ENCODE measurements at regions not wholly inside any gene's neighbourhood (a gene's known extent, or its start where the extent isn't known, plus 50 kb on each side); places are given as distances from the start of the nearest gene placed in this dataset.
"Not testable (repeated sequence)": the region's sequence is repeated elsewhere in the genome, so short reads cannot be mapped to it uniquely, and the experiment has no call there.

DNA sequence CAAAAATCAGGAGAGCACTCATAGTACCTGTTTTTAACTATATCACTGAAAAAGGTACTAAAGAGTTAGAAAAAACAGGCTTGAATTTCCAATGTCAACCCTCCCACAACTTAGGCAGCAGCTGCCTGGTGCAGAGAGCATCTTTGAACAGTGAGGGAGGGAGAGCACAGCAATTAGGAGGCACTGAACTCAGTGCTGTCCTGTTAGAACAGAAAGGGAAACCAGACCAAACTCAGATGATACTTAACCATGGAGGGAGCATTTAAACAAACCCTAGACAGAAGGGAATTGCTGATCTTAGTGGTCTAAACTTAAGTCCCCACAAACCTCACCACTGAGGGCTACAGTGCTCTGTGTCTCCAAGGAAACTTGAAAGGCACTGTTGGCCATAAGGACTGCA lies 179.2 kb upstream of the AGTR1 start:
- no peak for DNase-seq

DNA sequence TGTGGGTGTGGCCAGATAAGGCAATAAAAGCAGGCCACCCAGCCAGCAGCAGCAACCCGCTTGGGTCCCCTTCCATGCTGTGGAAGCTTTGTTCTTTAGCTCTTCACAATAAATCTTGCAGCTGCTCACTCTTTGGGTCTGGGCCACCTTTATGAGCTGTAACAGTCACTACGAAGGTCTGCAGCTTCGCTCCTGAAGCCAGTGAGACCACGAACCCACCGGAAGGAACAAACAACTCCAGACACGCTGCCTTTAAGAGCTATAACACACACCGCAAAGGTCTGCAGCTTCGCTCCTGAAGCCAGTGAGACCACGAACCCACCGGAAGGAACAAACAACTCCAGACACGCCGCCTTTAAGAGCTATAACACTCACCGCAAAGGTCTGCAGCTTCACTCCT lies 172.1 kb upstream of the AGTR1 start:
- DNase-seq = not testable (repeated sequence)

DNA sequence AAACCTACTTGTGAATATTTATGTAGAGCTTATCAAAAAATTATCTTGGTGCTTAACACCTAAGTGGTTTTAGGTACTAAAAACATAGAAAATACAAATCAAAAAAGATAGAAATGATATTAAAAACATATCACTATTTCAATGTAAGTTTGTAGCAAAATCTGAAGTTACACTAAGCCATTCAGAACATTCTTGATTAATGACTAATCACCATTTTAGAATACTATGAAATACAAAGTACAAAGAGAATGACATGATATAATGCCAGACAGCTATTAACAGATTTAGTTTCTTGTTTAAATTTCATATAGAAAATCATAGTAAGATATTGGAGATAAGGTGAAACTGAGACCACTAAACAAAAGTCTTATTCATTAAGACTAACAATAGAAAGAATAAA lies 169.7 kb upstream of the AGTR1 start:
- DNase-seq = no peak

DNA sequence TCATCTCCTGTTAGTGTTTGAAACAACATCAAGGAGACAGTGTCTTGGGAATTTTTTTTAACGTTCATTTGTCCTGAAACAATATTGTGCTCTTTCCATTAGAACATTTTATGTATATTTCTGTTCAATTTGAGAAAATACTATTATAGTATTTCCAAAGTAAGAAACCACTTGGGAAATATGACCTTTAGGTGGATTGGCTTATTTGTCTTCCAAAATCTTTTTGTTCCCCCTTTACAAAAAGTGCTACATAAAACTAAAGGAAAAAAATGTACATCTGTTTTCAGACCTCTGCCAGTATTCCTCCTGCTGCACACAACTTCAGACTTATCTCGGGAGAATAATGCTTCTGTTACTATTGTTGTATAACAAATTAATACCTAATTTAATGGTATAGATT lies 165.9 kb upstream of the AGTR1 start:
- no peak for DNase-seq

DNA sequence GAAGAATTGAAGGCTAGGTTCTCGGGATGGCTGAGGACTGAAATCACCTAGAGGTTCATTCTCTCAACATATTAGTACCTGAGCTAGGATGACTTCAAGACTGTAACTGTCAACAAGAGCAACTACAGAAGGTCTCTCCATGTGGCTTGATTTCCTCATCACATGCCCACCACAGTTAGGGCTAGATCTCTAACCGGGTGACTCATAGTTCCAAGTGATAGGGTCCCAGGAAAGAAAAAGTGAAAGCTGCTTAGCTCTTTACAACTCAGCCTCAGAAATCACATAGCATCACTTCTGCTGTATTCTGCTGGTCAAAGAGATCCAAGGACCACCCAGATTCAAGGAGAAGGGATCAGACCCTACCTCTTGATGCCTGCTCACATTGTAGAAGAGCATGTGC lies 165.4 kb upstream of the AGTR1 start:
- DNase-seq = no peak

DNA sequence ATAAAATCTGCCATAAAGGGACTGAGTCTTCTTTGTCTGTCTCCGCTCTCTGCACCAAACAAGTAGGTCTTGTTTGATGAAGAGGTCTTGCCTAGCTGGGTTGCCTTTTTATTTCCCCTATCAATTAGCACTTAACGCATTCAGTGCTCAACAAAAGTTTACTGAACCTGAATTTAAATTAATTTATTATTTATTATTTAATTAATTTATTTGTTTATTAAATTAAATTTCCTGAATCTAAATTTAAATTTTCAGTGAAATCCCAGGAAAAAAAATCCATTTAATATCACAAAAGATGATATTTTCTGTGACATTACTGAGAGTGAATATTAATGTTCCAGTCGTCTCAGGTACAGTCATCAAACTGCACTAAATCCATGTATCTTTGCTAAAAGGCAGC lies 164.9 kb upstream of the AGTR1 start:
- no peak for DNase-seq

GRCh38 chr3:148534089-148534988 lies 163.4 kb upstream of the AGTR1 start:
- DNase-seq = no peak

DNA sequence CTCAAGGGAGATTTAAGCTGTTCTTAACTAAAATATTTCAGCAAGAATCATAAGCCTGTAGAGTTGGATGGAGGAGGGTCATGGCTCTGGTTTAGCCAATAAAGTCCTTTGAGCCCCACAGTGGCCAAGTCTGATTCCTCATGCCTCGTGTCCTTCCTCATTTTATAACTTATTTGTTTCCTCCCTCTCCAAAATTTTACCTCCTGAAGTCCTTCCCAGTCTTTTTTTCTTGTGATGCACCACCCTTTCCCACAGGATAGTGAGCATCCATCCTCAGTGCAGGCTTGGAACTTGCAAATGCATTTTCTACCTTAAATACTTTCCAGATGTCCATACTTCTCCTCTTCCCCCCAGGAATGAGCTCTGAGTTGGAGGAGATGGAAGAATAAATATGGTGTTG lies 162.7 kb upstream of the AGTR1 start:
- DNase-seq = no peak

DNA sequence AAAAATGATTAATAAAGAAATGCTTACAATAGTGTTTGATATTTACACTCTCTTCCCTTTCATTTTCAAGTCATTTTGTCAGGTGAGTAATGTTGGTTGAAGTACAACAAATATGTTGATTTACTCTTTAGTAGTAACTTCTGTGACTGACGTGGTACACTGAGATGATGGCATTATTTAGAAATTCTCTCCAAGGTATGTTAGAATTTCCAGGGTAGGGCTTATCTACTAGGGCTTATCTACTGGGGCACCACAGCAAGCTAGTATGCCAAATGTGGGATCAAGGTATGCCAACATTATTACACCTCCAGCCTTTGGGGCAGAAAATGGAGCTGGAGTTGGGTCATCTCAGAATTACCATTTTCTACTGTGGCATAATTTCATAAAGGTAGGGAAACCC lies 157.4 kb upstream of the AGTR1 start:
- DNase-seq = no peak

DNA sequence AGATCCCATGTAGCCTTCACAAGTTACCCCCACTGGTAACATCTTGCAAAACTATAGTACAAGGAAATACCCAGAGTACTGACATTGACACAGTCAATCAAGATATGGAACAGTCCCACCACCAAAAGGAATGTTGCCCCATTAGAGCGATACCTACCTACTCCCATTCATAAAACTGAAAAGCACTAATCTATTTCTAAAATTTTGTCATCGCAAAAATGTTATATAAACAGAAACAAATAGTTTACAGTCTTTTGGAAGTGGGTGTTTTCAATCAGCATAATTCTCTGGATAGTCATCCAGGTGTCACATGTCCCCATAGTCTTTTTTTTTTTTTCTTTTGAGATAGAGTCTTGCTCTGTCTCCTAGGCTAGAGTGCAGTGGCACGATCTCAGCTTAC lies 156.9 kb upstream of the AGTR1 start:
- no peak for DNase-seq

DNA sequence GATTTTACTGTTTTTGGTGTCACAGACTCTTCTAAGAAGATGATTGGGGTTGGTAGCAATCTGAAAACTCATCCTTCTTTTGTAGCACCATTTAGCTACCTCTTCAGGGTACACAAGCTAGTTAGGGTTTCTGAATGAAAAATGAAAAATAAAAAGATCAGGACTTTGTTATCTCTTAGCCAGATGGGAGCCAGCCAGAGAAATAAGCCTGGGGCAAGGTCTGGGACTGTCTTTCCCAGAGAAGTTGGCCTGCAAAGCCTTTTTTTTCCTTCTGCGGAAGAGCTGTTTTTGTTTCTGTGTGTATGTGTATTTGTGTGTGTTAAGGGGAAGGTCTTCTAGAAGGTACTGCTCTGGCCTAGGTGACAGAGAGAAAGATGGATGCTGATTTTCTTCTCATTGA lies 150.7 kb upstream of the AGTR1 start:
- no peak for DNase-seq

DNA sequence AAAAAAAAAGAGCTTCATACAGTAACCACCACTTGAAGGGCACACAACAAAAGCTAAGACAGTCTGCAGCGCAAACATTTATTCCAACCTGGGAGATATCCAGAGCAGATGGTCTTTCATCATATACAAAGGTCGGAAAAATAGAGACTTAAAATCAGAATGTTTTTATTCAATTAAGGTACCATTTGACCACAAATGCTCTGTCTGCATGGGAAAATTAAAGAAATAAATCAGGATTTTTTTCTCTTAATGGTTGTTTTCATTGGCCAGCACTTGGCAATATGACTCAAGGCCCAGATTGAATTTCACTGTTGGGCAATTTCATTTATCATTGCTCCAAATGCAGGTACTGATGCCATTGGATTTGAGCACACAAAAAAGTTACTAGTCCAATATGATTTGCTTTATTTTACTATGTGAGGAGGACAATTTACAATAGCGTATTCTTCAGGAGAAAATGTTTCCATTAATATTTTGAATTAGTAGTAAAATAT lies 145.9 kb upstream of the AGTR1 start:
- DNase-seq = no peak

DNA sequence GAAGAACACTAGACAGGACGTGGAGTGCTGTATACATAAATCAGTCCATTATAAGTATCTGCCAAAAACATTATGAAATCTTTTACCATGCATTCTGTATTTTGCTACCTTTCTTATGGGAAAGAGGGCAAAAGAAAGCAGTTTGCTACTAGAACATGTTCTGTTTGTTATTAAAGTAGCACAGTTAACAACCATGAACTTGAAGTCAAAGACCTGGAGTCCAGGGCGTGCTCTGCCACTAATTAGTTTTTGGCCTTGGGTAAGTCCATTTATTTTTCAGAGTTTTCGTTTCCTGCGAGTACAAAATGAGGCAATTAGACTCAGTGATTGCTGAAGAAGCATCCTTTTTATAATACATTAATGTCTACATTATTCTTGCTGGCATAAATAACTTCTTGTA lies 143.3 kb upstream of the AGTR1 start:
- no peak for DNase-seq

GRCh38 chr3:148556664-148557063 lies 141.0 kb upstream of the AGTR1 start:
- no peak for DNase-seq

DNA sequence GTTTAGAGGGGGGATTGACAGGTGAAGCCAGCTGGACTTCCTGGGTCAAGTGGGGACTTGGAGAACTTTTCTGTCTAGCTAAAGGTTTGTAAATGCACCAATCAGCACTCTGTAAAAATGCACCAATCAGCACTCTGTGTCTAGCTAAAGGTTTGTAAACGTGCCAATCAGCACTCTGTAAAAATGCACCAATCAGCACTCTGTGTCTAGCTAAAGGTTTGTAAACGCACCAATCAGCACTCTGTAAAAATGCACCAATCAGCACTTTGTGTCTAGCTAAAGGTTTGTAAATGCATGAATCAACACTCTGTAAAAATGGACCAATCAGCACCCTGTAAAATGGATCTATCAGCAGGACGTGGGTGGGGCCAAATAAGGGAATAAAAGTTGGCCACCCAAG lies 120.1 kb upstream of the AGTR1 start:
- DNase-seq = not testable (repeated sequence)

GRCh38 chr3:148582126-148582525 lies 115.6 kb upstream of the AGTR1 start:
- no peak for DNase-seq

DNA sequence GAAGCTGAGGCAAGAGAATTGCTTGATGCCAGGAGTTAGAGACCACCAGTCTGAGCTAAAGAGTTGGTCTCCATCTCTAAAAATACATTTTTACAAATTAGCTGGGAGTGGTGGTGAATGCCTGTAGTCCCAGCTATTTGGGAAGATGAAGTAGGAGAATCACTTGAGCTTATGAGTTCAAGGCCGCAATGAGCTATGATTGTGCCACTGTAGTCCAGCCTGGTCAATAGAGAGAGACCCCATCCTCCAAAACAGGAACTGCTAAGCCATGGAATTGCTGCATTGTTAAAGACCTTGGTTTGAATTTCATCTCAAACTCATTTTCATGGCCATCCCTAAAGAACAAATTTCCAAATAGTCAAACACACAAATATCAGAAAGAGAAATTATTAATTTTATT lies 113.9 kb upstream of the AGTR1 start:
- no peak for DNase-seq

DNA sequence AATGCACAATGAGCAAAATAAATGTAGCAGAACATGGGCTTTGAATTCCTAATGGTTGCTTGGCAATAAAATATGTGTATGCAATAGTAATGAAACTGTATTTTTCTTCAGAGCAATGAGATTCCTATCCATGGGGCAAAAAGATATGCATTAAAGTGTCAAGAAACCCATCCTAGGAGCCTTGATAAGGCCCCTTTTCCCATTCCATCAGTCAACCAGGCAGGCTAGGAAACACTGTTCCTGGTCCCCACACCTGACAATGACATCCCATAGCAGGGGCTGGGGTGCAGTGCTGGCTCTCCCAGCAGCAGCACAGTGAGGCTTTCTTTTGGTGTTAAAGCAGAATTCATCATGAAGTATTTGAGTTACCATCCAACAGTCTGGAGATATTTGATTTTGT lies 113.3 kb upstream of the AGTR1 start:
- DNase-seq = no peak

DNA sequence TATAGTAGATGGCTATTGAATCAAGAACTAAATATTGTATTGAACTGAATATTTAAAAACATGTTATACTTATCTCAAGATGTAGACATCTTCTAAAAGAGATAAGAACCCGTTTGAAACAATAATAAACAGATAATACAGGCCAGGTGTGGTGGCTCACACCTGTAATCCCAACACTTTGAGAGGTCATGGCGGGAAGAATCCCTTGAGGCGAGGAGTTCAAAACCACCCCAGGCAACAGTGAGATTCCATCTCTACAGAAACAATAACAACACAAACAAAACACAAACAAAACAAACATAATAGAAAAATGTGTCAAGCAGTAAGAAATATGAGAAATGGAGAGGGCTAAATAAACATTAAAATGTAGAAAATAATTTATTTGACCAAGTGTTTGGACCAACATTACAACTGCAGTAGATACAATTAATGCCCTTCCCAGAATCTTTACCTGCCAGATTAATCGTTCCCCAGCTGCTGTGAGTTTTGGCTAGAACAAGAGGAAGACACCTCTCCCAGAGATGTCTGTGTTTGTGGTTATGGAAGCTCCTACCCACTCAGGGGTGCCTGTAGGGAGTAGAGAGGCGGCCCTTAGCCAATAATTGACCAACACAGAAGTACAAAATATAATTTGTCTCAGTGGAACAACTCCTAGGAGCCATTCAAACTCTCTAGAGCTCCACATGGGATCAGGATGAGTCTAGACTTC lies 111.9 kb upstream of the AGTR1 start:
- no peak for DNase-seq

DNA sequence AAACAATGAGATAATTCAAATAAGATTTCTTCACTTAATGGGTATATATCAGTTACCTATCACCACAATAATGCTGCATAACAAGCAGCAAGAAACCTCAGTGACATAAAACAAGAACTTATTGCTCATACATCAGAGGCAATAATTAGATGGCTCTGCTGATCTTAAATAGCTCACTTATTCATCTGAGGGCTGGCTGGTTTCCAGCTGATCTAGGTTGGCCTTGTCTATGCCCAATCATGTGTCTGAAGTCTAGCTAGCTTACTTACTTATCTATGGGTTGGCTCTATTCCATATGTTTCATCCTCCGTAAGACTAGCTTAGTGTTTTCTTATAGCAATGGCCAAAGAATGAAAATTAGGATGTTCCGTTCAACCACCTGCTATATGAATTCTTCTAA lies 109.4 kb upstream of the AGTR1 start:
- no peak for DNase-seq

DNA sequence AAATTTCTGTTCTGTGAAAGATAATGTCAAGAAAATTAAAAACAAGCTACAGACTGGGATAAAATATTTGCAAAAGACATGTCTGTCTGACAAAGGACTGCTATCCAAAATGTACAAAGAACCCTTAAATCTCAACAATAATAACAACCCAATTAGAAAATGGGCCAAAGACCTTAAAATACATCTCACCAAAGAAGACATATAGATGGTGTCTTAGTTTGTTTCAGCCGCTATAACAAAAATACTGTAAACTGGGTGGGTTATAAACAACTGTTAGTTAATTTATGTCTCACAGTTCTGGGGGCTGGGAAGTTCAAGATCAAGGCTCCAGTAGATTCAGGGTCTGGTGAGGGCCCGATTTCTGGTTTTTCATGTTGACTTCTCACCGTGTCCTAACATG lies 106.2 kb upstream of the AGTR1 start:
- no peak for DNase-seq

- DNase-seq = no peak
Observed at GRCh38 chr3:148598619-148599018, 99.1 kb upstream of the AGTR1 start.

DNA sequence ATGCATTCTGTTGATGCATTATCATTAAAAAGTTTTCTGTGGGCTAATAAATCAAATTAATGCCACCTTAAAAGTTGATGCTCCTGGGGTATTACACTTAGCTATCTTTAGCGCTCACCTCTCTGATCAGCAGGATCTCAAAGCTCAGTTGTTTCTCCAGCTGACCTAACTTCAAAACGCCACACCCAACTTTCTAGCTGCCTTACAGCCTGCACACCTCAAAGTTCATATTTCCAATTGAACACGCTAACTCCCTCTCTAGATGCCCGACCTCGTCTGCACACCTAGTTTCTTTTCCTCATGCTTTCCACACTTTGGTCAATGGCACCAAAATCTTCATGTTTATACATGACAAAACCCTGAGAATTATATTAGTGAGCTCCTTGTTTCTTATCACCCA lies 98.2 kb upstream of the AGTR1 start:
- DNase-seq = no peak

DNA sequence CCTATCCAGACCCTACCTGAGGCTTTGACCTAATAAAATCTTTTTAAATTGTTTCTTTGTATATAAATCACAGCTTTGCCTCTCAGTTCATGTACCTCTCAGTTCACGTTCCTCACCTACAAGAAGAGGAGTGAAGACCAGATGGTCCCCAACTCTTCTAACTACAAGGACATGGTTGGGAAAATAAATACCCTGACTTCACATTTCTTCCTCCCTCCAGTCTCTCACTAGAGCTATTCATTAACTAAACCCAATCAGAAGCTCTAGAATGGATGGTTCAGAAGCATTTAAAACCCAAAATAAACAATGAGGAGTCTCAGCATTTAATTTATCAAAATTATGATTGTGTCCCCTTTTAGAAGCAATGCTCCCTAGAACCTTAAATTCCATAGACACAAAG lies 97.3 kb upstream of the AGTR1 start:
- DNase-seq = no peak
